NCI-H748 (cell line): ENCODE measurements at regions not wholly inside any gene's neighbourhood (a gene's known extent, or its start where the extent isn't known, plus 50 kb on each side); places are given as distances from the start of the nearest gene placed in this dataset.
"Not testable (repeated sequence)": the region's sequence is repeated elsewhere in the genome, so short reads cannot be mapped to it uniquely, and the experiment has no call there.

Experiments used
- DNase-seq: peaks from one replicate; lab custom pipeline; 2025; ENCODE audit not compliant: unreplicated experiment; lab: John Stamatoyannopoulos, UW

DNA sequence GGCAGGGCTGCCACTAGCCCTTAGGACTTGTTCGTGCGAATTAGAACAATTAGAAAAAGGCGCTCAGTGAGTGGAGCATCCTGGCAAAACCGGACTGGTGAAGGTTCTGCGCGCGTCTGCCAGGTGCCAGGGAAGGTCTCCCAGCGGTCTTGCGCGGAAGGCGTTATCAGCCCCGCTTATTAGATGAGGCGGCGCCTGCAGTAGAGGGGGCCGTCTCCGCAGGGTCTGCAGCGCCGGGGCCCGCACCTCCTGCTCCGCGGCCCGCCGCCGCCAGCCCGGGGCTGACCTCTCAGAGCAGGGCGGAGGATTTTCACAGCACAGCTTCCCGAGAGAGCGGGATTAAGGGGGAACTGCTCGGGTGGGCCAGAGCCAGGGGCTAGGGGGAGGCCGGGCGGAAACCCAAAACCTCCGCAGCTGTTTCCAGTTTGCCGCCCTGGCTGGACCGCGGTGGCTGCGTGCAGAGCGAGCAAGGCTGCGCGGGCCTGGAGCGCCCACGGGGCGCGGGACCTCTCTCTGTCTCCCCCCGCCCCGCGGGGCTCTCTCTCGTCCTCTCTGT is 155.2 kb downstream of the FOXD2 start:
- peak; percentile 17 for DNase-seq

DNA sequence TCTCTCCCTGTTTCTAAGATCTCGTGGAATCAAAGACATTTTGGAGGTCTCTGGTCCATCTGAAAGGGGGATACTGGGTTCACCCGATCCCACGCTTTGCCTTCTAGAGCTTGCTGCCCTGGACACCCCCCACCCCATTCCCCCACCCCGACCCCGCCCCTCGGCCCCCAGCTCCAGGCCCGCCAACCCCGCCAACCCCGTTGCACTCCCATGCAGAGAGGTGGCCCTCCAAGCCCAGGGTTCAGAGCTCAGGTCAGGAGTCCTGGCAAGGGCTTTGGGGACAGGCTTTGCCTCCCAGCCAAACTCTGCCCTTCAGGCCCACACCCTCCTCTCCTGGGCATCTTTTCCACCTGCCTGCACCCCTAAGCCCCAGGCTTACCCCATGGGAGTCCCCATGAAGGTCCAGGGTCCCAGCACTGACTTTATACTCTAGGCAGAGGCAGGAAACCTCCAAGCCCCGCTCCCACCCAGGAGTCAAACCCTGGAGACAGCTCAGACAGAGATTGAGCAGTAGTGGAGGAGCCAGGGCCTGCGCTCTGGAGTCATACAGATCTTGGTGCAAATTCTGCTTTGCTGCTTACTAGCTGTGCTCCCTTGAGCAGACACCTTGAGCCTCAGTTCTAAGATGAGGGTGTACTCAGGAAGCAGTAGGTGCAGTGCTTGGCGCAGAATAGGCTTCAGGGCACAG is 155.9 kb downstream of the FOXD2 start:
- no peak for DNase-seq

DNA sequence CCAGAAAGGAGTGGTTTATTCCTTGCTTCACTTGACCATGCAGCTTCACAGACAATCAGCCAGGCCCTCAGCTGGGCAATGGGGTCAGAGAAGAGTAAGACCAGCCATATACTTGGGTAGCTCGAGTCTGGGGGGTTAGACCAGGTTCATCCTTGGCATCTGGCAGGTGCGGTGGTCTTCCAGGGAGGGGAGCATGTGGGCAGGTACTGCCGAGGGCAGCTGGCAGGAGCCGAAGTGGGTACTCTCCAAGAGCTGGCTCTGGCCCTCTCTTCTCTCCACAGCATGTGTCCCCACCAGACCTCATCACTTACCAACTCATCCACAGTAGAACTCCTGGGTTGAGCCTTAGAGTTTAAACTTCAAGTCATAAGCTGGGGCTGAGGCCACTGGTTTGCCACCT is 156.8 kb downstream of the FOXD2 start:
- no peak for DNase-seq

DNA sequence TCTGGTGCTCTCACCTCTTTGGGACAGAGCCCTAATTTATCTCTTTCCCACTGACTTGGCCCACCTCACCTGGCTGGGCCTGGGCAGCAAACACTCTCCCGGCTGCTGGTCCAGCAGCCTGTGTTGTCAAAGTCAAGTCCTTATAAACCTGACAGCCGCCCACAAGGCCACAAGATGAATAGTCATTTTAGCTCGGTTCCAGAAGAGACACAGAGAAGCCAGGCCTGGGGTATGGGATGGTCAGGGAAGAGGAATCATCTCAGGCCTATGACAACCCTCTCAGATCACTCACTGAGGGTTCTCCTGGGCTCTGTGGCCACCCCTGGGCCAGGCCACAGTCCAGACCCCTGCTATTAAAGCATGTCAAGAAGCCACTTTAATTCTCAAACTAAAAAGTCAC is 158.5 kb downstream of the FOXD2 start:
- DNase-seq: no peak

DNA sequence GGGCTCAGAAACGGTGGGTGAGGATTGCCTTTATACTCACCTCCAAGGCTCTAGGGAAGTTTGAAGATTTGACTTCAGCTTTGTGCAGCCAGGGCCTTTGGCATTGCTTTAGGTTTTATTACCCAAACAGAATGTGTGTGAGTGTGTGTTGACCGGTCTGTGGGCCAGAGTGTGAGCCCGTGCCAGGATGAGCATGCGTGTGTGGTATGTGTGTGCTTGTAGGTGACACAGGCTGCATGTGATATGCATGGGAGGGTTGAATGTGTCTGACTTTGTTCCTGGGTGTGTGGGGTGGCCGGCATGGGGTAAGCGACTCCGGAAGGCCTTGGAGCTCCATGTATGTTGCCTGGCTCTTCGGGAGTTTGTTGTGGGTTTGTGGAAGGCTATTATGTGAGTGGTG is 160.5 kb downstream of the FOXD2 start:
- DNase-seq: no peak

DNA sequence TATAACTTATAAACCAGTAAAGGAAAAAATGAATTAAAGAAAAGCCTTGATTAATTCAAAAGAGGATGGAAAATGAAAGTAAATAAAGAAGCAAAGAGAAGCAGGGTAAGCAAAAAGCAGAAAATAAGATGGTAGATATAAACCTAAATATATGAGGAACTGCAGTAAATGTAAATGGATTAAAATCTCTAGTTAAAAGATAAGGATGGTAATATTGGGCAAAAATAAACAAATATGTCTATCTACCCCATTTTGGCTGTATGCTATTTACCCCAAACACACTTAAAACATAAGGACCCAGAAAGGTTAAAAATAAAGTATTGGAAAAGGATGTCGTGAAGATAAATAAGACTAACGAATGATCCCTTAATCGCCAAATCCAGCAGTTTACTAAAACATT is 161.9 kb downstream of the FOXD2 start:
- DNase-seq: no peak

DNA sequence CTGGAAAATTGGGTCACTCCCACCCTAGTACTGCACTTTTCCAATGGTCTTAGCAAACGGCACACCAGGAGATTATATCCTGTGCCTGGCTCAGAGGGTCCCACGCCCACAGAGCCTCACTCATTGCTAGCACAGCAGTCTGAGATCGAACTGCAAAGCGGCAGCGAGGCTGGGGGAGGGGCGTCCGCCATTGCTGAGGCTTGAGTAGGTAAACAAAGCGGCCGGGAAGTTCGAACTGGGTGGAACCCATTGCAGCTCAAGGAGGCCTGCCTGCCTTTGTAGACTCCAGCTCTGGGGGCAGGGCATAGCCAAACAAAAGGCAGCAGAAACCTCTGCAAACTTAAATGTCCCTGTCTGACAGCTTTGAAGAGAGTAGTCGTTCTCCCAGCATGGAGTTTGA is 164.6 kb downstream of the FOXD2 start:
- not testable (repeated sequence) for DNase-seq

DNA sequence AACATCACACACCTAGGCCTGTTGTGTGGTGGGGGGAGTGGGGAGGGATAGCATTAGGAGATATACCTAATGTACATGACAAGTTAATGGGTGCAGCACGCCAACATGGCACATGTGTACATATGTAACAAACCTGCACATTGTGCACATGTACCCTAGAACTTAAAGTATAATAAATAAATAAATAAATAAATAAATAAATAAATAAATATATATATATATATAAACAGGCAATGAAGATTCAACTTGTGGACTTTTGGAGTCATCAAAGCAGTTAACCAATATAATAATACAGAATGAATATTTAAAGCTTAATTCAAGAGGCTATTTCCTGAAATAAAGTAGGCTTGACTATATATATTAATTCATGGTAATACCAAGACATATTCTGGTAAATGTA is 167.0 kb downstream of the FOXD2 start:
- DNase-seq: not testable (repeated sequence)

DNA sequence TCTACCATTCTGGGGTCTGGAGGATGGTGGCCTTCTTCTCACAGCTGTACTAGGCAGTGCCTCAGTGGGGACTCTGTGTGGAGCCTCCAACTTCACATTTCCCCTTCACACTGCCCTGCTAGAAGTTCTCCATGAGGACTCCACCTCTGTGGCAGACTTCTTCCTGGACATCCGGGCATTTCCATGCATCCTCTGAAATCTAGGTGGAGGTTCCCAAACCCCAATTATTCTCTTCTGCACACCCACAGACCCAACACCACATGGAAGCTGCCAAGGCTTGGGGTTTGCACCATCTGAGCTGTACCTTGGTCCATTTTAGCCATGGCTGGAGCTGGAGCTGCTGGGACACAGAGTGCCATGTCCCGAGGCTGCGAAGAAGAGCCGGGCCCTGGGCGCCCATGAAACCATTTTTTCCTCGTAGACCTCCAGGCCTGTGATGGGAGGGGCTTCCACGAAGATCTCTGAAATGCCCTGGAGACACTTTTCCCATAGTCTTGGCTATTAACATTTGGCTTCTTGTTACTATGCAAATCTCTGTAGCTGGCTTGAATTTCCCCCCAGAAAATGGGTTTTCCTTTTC is 170.5 kb downstream of the FOXD2 start:
- DNase-seq: no peak

DNA sequence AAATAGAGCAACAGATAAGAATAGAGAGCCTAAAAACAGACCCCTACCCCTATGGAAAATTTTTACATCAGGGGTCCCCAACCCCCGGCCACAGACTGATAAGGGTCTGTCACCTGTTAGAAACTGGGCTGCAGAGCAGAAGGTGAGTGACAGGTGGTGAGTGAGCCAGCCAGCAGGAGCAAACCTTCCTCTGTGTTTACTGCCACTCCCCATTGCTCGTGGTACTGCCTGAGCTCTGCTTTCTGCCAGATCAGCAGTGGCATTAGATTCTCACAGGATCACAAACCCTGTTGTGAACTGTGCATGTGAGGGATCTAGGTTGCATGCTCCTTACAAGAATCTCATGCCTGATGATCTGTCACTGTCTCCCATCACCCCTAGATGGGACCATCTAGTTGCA is 174.1 kb downstream of the FOXD2 start:
- peak; percentile 31 for DNase-seq

DNA sequence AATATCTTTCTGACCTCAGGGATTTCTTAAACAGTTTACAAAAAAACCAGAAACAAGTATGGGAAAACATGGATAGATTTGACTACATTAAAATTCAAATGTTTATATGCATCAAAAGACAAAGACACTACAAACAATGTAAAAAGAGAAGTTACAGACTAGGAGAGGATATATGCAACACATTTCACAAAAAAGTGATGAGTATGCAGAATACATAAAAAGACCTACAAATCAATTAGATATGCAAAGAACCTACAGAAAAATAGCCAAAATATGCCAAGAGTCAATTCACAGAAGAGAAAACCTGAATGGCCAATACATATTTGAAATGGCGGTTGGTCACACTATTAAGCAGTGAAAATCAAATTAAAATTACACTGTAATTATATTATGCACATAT is 175.0 kb downstream of the FOXD2 start:
- DNase-seq: no peak

DNA sequence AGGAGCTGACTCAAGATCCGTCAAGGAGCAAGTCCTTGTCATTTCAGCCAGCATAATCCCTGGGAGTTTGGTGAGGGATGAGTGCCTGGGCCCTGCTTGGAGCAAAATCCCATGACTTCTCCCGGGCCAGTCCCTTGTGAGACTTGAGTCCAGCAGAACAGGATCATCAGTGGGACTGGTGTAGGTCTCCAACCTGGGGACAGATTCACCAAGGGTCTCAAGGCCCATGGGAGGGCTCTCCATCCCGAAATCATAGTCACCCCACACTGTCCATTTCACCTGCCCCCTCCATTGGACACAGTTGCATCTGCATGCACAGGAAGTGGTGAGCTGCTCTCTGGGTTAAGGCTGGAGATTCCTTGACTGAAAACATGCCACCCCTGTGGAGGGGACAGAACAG is 178.2 kb downstream of the FOXD2 start:
- DNase-seq: no peak

DNA sequence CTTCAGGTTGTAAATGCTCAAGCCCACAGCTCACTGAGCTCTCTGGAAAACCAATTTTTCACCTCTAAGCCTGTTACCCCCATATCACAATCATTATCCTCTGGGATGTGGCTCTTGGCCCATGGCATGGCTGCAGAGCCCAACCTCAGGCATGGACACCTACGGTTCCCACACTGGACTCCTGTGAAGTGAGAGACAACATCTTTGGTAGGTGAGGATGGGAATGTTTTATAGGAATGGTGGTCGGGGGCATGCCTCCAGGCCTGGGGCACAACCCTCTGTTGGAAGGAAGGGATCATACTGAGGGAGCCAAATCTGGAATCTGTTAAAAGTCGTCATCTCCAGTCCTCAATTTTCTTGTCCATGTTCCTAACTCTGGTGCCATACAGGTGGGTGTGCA is 179.1 kb downstream of the FOXD2 start:
- no peak for DNase-seq

DNA sequence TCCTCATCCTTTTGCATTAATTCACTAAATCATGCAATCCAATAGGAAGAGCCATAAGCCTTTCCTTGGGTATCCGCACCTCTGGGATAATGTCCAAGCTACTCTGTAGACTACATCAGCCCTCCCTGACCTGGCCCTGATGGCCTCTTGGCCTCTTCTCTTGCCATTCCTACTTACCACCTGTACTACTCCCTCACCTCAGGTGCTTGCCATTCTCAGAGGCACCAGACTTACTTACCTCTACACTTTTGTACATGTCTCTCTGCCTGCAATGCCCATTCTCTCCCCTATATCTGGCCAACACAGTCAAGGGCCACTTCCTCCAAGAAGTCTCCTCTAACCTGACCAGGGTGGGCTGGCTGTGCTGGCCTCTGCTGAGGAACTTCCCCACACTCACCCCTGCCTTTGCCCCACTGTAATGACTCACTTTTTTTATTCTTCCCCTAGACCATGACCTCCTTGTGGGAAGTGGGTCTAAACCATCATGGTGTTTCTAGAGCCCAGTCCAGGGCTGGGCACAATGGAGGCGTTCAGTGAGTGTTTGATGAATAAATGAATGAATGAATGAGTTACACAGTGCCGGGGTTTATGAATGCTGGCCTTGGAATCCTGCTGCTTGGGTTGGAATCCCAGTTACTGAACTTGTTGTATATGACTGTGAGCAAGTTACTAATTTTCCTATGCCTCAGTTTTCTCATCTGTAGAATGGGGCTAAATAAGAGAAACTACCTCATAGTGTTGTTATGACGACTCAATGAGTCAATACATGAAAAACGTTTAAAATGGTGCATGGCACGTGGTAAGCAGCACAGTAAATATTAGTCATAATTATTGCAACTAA is 179.8 kb downstream of the FOXD2 start:
- no peak for DNase-seq

DNA sequence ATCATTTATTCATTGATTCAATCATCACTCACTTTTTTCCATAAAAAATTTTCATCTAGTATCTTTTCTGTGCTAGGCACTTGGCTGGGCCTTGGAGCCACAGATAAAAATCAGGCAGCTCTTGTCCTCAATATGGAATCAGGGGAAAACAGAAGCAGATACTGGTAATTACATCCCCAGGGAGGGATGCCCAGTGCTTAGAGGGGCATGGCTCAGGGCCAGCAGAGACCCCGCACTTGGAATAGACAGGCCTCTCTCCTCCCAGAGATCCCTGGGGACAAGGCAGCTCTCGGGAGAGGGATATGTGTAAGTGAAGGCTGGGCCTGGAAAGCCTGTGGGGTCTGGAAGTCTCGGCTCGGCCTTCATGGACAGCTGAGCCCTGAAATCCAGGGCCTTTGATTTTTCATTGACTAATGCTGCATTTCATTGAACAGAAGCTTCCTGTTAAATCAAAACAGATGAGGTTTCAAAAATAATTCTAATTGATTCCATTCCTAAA is 180.4 kb downstream of the FOXD2 start:
- no peak for DNase-seq

DNA sequence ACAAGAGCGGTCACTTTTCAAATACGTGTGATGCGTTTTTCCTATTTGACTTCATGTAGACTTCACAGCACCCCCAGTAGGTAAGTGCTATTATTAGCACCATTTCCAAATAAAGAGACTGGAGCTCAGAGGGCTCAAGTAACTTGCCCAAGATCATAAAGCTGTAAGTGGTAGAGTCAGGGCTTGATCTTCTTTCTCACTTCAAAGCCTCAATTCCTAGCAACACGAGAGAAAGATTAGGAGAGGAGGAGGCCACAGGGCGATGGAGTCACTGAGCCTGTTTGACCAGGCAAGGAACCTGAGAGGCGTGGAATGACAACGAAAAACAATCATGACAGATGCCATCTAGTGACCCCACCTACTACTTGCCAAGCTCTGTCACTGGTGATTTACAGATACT is 181.0 kb downstream of the FOXD2 start:
- no peak for DNase-seq

DNA sequence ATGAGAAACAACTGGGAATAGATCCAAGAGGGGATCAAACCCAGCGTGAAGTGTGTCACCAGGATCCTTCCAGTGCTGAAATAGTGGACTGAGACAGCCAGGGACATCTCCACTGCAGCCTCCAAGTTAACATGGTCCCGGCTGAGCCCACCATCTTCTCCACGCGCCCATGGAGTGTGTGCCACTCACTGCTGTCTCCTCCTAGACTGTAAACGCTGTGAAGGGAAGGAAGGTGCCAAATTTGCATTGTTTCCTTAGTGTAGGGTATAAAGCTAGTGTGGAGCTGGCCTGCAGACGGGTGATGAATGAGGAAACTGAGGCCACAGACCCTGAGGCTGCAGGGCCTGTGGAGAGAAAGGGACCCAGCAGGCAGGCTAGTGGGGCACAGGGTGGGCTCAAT is 183.6 kb downstream of the FOXD2 start:
- no peak for DNase-seq

DNA sequence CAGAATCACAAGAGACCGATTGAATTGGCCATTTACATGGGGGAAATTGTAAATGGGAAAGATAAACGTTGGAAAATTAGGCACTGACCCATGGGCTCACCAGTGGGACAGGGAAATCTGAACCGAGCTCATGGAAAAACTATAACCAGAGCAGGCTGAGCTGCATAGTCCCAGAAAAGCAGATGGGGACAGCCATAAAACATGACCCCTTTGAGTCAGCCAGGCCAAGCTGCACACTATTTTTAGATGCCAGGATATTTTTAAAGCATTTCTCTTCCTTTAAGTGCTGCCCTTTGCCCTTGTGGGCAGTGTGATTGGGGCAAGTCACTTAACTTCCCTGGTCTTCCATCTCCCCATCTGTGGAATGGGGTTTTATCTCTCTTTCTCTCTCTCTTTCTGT is 184.1 kb downstream of the FOXD2 start:
- no peak for DNase-seq

DNA sequence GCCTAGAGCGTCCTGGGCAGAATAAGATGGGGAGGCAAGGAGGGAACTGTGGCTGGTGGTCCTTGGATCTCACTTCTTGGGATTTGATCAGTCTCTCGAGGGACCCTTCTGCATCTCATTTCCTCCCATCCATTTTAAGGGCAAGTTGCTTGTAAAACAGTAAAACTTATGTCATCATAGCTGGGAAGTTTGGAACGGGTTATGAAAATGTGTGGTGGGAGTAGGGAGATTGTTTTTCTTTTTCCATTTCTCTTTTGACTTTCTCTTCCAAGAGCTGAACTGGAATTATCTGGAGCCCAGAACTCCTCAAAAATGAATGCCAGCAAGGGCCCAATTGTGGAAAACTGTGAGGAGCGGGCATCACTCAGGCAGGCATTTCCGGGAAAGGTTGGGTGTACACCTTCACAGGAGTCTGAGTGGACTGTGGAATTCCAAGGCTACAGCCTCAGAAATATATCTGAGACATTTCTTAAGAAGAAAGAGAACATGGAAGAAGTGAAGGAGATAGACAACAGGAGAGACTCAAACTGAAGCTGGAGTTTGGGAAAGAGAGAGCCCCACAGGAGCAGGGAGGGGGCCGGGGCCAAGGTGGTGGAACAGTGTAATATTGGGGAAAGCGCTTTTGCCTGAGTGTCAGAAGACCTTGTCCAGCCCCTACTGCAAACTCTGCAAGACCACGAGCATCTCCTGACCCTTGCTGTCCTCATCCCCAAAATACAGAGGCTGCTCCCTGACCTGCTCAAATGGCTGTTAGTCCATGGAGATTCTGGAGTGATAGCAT is 185.1 kb downstream of the FOXD2 start:
- no peak for DNase-seq

DNA sequence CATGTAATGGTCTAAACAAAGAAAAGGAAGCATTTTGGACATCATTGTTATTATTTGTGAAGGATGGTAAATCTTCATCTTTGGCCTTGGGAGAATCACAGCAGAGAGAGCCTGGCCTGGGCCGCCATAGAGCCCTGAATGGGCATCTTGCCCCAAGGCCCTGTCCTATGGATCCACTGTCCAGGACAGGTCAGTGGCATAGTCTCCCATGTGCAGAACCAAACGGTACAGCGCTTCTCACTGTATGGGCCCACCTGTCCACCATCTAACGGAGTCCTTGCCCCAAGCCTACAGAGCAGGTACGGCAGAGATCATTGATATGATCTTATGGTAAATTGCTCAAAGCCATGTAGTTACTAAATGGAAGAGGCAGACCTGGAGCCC is 185.7 kb downstream of the FOXD2 start:
- no peak for DNase-seq

DNA sequence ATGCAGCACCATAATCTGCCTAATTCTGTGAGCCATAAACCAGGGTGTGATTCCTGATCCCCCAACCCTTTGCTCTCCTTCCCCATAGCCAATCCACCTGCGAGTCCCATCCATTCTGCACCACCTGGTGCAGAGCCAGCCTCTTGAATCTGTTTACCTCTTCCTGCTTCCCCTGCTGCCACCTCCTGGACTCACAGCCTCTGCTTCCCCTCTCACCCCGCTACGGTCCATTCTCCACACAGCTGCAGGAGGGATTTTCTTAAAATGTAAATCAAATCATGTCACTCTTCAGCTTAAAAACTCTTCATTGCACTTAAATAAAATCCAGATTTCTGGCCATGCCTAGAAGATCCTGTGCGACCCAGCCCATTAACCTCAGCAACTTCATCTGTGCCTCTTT is 186.7 kb downstream of the FOXD2 start:
- DNase-seq: peak; percentile 7
